CD14-positive monocyte (primary cell): ENCODE measurements at regions not wholly inside any gene's neighbourhood (a gene's known extent, or its start where the extent isn't known, plus 50 kb on each side); places are given as distances from the start of the nearest gene placed in this dataset.

ENCODE experiments used
- DNase-seq, 3 donors: peaks; one replicate each; pipeline ENCODE4 v3.0.0-alpha.2; 2011 to 2022
- H2AFZ ChIP-seq: 2 replicates; pipeline ENCODE4 v1.6.0; 2012; ENCODE audit warnings: mild to moderate bottlenecking, low read depth, low read length, inconsistent platforms; ENCODE audit not compliant: insufficient read depth, poor library complexity, severe bottlenecking
- H3K27ac ChIP-seq, 2 donors: 1 replicate in 1 of 2; 2 replicates in 1 of 2; pipeline ENCODE4 v1.5.1; 2012 to 2013; ENCODE audit warnings: low read length in 2 of 2, control low read depth in 1 of 2, inconsistent platforms in 1 of 2, low read depth in 1 of 2, mild to moderate bottlenecking in 1 of 2
- H3K27me3 ChIP-seq, 2 donors: one replicate each; pipeline versions ENCODE4 v1.6.0 to v1.6.1; 2011 to 2013; ENCODE audit warnings: low read length in 2 of 2; ENCODE audit not compliant: control insufficient read depth in 2 of 2, insufficient read depth in 2 of 2
- H3K36me3 ChIP-seq, 2 donors: replicated peaks in 1 of 2; 1 replicate in 1 of 2; 2 replicates in 1 of 2; pipeline versions ENCODE4 v1.5.1 to v1.6.1; 2012 to 2013; ENCODE audit warnings: low read length in 2 of 2, control low read depth in 1 of 2, inconsistent platforms in 1 of 2, mild to moderate bottlenecking in 1 of 2; ENCODE audit not compliant: insufficient read depth in 2 of 2, control insufficient read depth in 1 of 2
- H3K4me1 ChIP-seq, 2 donors: 1 replicate in 1 of 2; 2 replicates in 1 of 2; pipeline versions ENCODE4 v1.5.1 to v1.6.1; 2012 to 2013; ENCODE audit warnings: low read length in 2 of 2, control low read depth in 1 of 2, inconsistent platforms in 1 of 2, mild to moderate bottlenecking in 1 of 2, moderate library complexity in 1 of 2; ENCODE audit not compliant: insufficient read depth in 2 of 2, control insufficient read depth in 1 of 2
- H3K4me2 ChIP-seq: replicated peaks from 2 replicates; pipeline ENCODE3; 2012; ENCODE audit warnings: low read length, moderate library complexity, mild to moderate bottlenecking; ENCODE audit not compliant: poor library complexity, severe bottlenecking; ENCODE audit errors: extremely low read depth
- H3K4me3 ChIP-seq, 3 experiments: fragments of 200-600 bp in 1 of 3; sonication (generic) in 1 of 3; replicated peaks in 1 of 3; 1 replicate in 2 of 3; 2 replicates in 1 of 3; pipeline ENCODE4 v1.5.1; 2011 to 2013; ENCODE audit warnings: low read length in 3 of 3, mild to moderate bottlenecking in 3 of 3, control low read depth in 2 of 3, low read depth in 2 of 3, inconsistent platforms in 1 of 3, moderate library complexity in 1 of 3
- H3K79me2 ChIP-seq: 2 replicates; pipeline ENCODE4 v1.6.0; 2012; ENCODE audit warnings: mild to moderate bottlenecking, control low read depth, inconsistent platforms, low read length, moderate library complexity; ENCODE audit not compliant: insufficient read depth
- H3K9ac ChIP-seq: 2 replicates; pipeline ENCODE4 v1.6.0; 2017; ENCODE audit warnings: low read length, mild to moderate bottlenecking; ENCODE audit not compliant: insufficient read depth, poor library complexity, severe bottlenecking
- H3K9me3 ChIP-seq, 2 donors: replicated peaks in 1 of 2; 1 replicate in 1 of 2; 2 replicates in 1 of 2; pipeline versions ENCODE4 v1.5.1 to v1.6.1; 2012 to 2013; ENCODE audit warnings: low read length in 2 of 2, control low read depth in 1 of 2; ENCODE audit not compliant: control insufficient read depth in 1 of 2, insufficient read depth in 1 of 2
- H4K20me1 ChIP-seq: 2 replicates; pipeline ENCODE4 v1.6.0; 2012; ENCODE audit warnings: mild to moderate bottlenecking, low read length, control low read depth, moderate library complexity; ENCODE audit not compliant: insufficient read depth
- H3K27ac Mint-ChIP-seq, 7 donors: one replicate each; pipeline ENCODE4 v1.8.0; 2020; ENCODE audit warnings: mild to moderate bottlenecking in 7 of 7, mixed read lengths in 7 of 7, moderate library complexity in 6 of 7, inconsistent platforms in 2 of 7
- H3K27me3 Mint-ChIP-seq, 3 donors: one replicate each; pipeline ENCODE4 v1.8.0; 2021 to 2022; ENCODE audit warnings: low read depth in 3 of 3, mild to moderate bottlenecking in 3 of 3, mixed read lengths in 3 of 3, moderate library complexity in 3 of 3, inconsistent platforms in 1 of 3
- H3K36me3 Mint-ChIP-seq, 2 donors: one replicate each; pipeline ENCODE4 v1.8.0; 2020; ENCODE audit warnings: mixed read lengths in 2 of 2, inconsistent platforms in 1 of 2, mild to moderate bottlenecking in 1 of 2
- H3K4me1 Mint-ChIP-seq: one replicate; pipeline ENCODE4 v1.8.0; 2020; ENCODE audit warnings: mild to moderate bottlenecking, mixed read lengths
- H3K4me3 Mint-ChIP-seq, 2 donors: one replicate each; pipeline ENCODE4 v1.8.0; 2020; ENCODE audit warnings: mild to moderate bottlenecking in 2 of 2, mixed read lengths in 2 of 2, moderate library complexity in 1 of 2
- H3K9me3 Mint-ChIP-seq, 7 donors: one replicate each; pipeline ENCODE4 v1.8.0; 2020 to 2022; ENCODE audit warnings: mixed read lengths in 7 of 7, mild to moderate bottlenecking in 6 of 7, moderate library complexity in 6 of 7, inconsistent platforms in 2 of 7
- CTCF ChIP-seq: fragments of 200-600 bp; IDR thresholded peaks from one replicate; pipeline ENCODE4 v1.8.0; 2022; ENCODE audit warnings: antibody characterized with exemption, mild to moderate bottlenecking
- WGBS: methylation state at CpG from one replicate; pipeline ENCODE4 v1.1.5; 2013; ENCODE audit warnings: missing lambda C conversion rate; ENCODE audit not compliant: insufficient coverage; 5-methylcytosine and 5-hydroxymethylcytosine counted together
- intact Hi-C, 2 donors: fragments of 100-400 bp; cut with micrococcal nuclease; formaldehyde crosslinking; loops; one replicate each; pipeline versions ENCODE4 v1.15.0 to v1.15.1; 2023

- Mint-ChIP-seq H3K9me3 (peaks cover 0 to 5% (median 0%) of the 10 kb centered on the region in 7 donors), H3K4me3 (no peak overlapping the region), H3K27me3 (peaks cover 2 to 11% (median 3%) of the 10 kb centered on the region in 3 donors), H3K36me3 (no peaks in the 10 kb centered on the region), H3K4me1 (no peaks in the 10 kb centered on the region), H3K27ac (no peak overlapping the region)
- no peak overlapping the region for H3K27ac ChIP-seq
- H3K27me3 ChIP-seq: no peaks in the 10 kb centered on the region
- no peak overlapping the region for H3K4me2 ChIP-seq
- no peak overlapping the region for H2AFZ ChIP-seq
- no peaks in the 10 kb centered on the region for H3K4me1 ChIP-seq
- H3K4me3 ChIP-seq: no peak overlapping the region
- DNase-seq: no peak
- H3K9ac ChIP-seq: no peak overlapping the region
- no peaks in the 10 kb centered on the region for H3K9me3 ChIP-seq
- WGBS: 63% methylated on average over 2 of the region's 7 CpGs
- TF ChIP-seq CTCF: no peak
- no peaks in the 10 kb centered on the region for H3K36me3 ChIP-seq
- no peaks in the 10 kb centered on the region for H4K20me1 ChIP-seq
- H3K79me2 ChIP-seq: no peaks in the 10 kb centered on the region
- intact Hi-C loops: no loop called here
Measured at GRCh38 chr14:36452860-36453259, 67.2 kb downstream of the NKX2-1 start.

GRCh38 chr14:36451310-36452065, 68.5 kb downstream of the NKX2-1 start:
- no peak overlapping the region for H3K27ac Mint-ChIP-seq
- peaks cover under 1 to 11% (median 3%) of the 10 kb centered on the region in 3 donors for H3K27me3 Mint-ChIP-seq
- no peak overlapping the region for H3K4me2 ChIP-seq
- WGBS: 73% methylated on average over 6 of the region's 8 CpGs
- no peaks in the 10 kb centered on the region for H3K79me2 ChIP-seq
- no peak overlapping the region for H3K9ac ChIP-seq
- no peak overlapping the region for H3K27ac ChIP-seq
- H3K36me3 ChIP-seq: no peaks in the 10 kb centered on the region
- DNase-seq: no peak
- intact Hi-C loops: no loop called here
- no peak overlapping the region for H3K4me3 Mint-ChIP-seq
- no peaks in the 10 kb centered on the region for H3K9me3 ChIP-seq
- no peaks in the 10 kb centered on the region for H4K20me1 ChIP-seq
- H3K36me3 Mint-ChIP-seq: no peaks in the 10 kb centered on the region
- H3K4me3 ChIP-seq: no peak overlapping the region
- H3K27me3 ChIP-seq: no peaks in the 10 kb centered on the region
- peaks cover 0 to 5% (median 0%) of the 10 kb centered on the region in 7 donors for H3K9me3 Mint-ChIP-seq
- no peaks in the 10 kb centered on the region for H3K4me1 ChIP-seq
- H2AFZ ChIP-seq: no peak overlapping the region
- TF ChIP-seq CTCF: no peak
- no peaks in the 10 kb centered on the region for H3K4me1 Mint-ChIP-seq
